ENCODE measurements at regions not wholly inside any gene's neighbourhood (a gene's known extent, or its start where the extent isn't known, plus 50 kb on each side); places are given as distances from the start of the nearest gene placed in this dataset.

GRCh38 chr15:31745841-31746240 is 284.5 kb upstream of the CHRNA7 start:
- TF ChIP-seq, protein P1, sequence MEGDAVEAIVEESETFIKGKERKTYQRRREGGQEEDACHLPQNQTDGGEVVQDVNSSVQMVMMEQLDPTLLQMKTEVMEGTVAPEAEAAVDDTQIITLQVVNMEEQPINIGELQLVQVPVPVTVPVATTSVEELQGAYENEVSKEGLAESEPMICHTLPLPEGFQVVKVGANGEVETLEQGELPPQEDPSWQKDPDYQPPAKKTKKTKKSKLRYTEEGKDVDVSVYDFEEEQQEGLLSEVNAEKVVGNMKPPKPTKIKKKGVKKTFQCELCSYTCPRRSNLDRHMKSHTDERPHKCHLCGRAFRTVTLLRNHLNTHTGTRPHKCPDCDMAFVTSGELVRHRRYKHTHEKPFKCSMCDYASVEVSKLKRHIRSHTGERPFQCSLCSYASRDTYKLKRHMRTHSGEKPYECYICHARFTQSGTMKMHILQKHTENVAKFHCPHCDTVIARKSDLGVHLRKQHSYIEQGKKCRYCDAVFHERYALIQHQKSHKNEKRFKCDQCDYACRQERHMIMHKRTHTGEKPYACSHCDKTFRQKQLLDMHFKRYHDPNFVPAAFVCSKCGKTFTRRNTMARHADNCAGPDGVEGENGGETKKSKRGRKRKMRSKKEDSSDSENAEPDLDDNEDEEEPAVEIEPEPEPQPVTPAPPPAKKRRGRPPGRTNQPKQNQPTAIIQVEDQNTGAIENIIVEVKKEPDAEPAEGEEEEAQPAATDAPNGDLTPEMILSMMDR (IDR thresholded peaks at IDR 0.05) = no peak
- TF ChIP-seq POLR2A (IDR thresholded peaks at IDR 0.05) = no peak

Measured in right lobe of liver (tissue), 4 donors.